IPS-15b (cell line): ENCODE measurements at regions not wholly inside any gene's neighbourhood (a gene's known extent, or its start where the extent isn't known, plus 50 kb on each side); places are given as distances from the start of the nearest gene placed in this dataset.
"Not testable (repeated sequence)": the region's sequence is repeated elsewhere in the genome, so short reads cannot be mapped to it uniquely, and the experiment has no call there.

Experiments
- H3K27me3 ChIP-seq: one replicate; pipeline ENCODE4 v1.6.1; 2013; ENCODE audit warnings: low read length; ENCODE audit not compliant: control insufficient read depth, insufficient read depth
- H3K36me3 ChIP-seq: one replicate; pipeline ENCODE4 v1.6.1; 2013; ENCODE audit warnings: low read length; ENCODE audit not compliant: control insufficient read depth, insufficient read depth
- H3K4me1 ChIP-seq: one replicate; pipeline ENCODE4 v1.6.1; 2013; ENCODE audit warnings: mild to moderate bottlenecking, low read length; ENCODE audit not compliant: control insufficient read depth, insufficient read depth
- H3K4me3 ChIP-seq: one replicate; pipeline ENCODE4 v1.5.1; 2013; ENCODE audit warnings: low read depth, low read length
- H3K9ac ChIP-seq: one replicate; pipeline ENCODE4 v1.6.1; 2013; ENCODE audit warnings: low read depth, mild to moderate bottlenecking, low read length
- H3K9me3 ChIP-seq: one replicate; pipeline ENCODE4 v1.6.1; 2013; ENCODE audit warnings: mild to moderate bottlenecking, low read length; ENCODE audit not compliant: control insufficient read depth, insufficient read depth

- Histone ChIP-seq H3K27me3 (no peaks in the 10 kb centered on the region), H3K9me3 (no peaks in the 10 kb centered on the region), H3K36me3 (no peaks in the 10 kb centered on the region), H3K4me3 (no peak overlapping the region), H3K4me1 (no peaks in the 10 kb centered on the region), H3K9ac (no peak overlapping the region)
Measured at GRCh38 chr14:97791072-97791471, 993.9 kb downstream of the VRK1 start.

- H3K4me3 ChIP-seq = no peak overlapping the region
- no peaks in the 10 kb centered on the region for H3K27me3 ChIP-seq
- no peak overlapping the region for H3K9ac ChIP-seq
- H3K36me3 ChIP-seq = no peaks in the 10 kb centered on the region
- no peaks in the 10 kb centered on the region for H3K4me1 ChIP-seq
- no peaks in the 10 kb centered on the region for H3K9me3 ChIP-seq
Measured at GRCh38 chr14:97791906-97792305, 994.7 kb downstream of the VRK1 start.

GRCh38 chr14:97796511-97796910 lies 999.3 kb downstream of the VRK1 start:
- Histone ChIP-seq H3K9me3 (no peaks in the 10 kb centered on the region), H3K4me1 (no peaks in the 10 kb centered on the region), H3K4me3 (no peak overlapping the region), H3K9ac (no peak overlapping the region), H3K27me3 (no peaks in the 10 kb centered on the region), H3K36me3 (no peaks in the 10 kb centered on the region)

- Histone ChIP-seq H3K4me1 (no peaks in the 10 kb centered on the region), H3K27me3 (no peaks in the 10 kb centered on the region), H3K9me3 (no peaks in the 10 kb centered on the region), H3K4me3 (no peak overlapping the region), H3K9ac (no peak overlapping the region), H3K36me3 (no peaks in the 10 kb centered on the region)
Measured at GRCh38 chr14:97798176-97798575, 1001.0 kb downstream of the VRK1 start.

GRCh38 chr14:97802430-97803373 lies 1005.5 kb downstream of the VRK1 start:
- Histone ChIP-seq H3K4me1 (no peaks in the 10 kb centered on the region), H3K27me3 (no peaks in the 10 kb centered on the region), H3K4me3 (no peak overlapping the region), H3K36me3 (no peaks in the 10 kb centered on the region), H3K9ac (no peak overlapping the region), H3K9me3 (no peaks in the 10 kb centered on the region)

- Histone ChIP-seq H3K9me3 (no peaks in the 10 kb centered on the region), H3K27me3 (no peaks in the 10 kb centered on the region), H3K36me3 (no peaks in the 10 kb centered on the region), H3K4me1 (no peaks in the 10 kb centered on the region), H3K4me3 (no peak overlapping the region), H3K9ac (no peak overlapping the region)
Measured at GRCh38 chr14:97804056-97804455, 1006.9 kb downstream of the VRK1 start.

GRCh38 chr14:97806891-97807290 lies 1009.7 kb downstream of the VRK1 start:
- Histone ChIP-seq H3K36me3 (no peaks in the 10 kb centered on the region), H3K4me1 (no peaks in the 10 kb centered on the region), H3K9ac (no peak overlapping the region)

GRCh38 chr14:97808541-97808940 lies 1011.4 kb downstream of the VRK1 start:
- H3K9me3 ChIP-seq, H3K4me1 ChIP-seq, H3K9ac ChIP-seq, H3K4me3 ChIP-seq, H3K36me3 ChIP-seq, H3K27me3 ChIP-seq: not testable (repeated sequence)

More at GRCh38 chr14:97806891-97807290, 1009.7 kb downstream of the VRK1 start:
- H3K27me3 ChIP-seq = no peaks in the 10 kb centered on the region
- H3K4me3 ChIP-seq = no peak overlapping the region
- H3K9me3 ChIP-seq = no peaks in the 10 kb centered on the region

- Histone ChIP-seq H3K27me3 (no peaks in the 10 kb centered on the region), H3K9ac (no peak overlapping the region), H3K9me3 (no peaks in the 10 kb centered on the region), H3K4me3 (no peak overlapping the region), H3K4me1 (no peaks in the 10 kb centered on the region), H3K36me3 (no peaks in the 10 kb centered on the region)
Measured at GRCh38 chr14:97813556-97813955, 1016.4 kb downstream of the VRK1 start.

- H3K9me3 ChIP-seq = peaks cover 3% of the 10 kb centered on the region
- no peaks in the 10 kb centered on the region for H3K27me3 ChIP-seq
- H3K4me3 ChIP-seq = no peak overlapping the region
- no peak overlapping the region for H3K9ac ChIP-seq
- H3K36me3 ChIP-seq = no peaks in the 10 kb centered on the region
- H3K4me1 ChIP-seq = no peaks in the 10 kb centered on the region
Measured at GRCh38 chr14:97820781-97821180, 1023.6 kb downstream of the VRK1 start.

- Histone ChIP-seq H3K4me3 (no peak overlapping the region), H3K4me1 (no peaks in the 10 kb centered on the region), H3K9me3 (peaks cover 3% of the 10 kb centered on the region), H3K27me3 (no peaks in the 10 kb centered on the region), H3K9ac (no peak overlapping the region), H3K36me3 (no peaks in the 10 kb centered on the region)
Measured at GRCh38 chr14:97824218-97824617, 1027.0 kb downstream of the VRK1 start.

- Histone ChIP-seq H3K9ac (no peak overlapping the region), H3K27me3 (no peaks in the 10 kb centered on the region), H3K4me1 (no peaks in the 10 kb centered on the region), H3K9me3 (peaks cover 3% of the 10 kb centered on the region), H3K4me3 (no peak overlapping the region), H3K36me3 (no peaks in the 10 kb centered on the region)
Measured at GRCh38 chr14:97827746-97828145, 1030.6 kb downstream of the VRK1 start.
